ENCODE measurements at regions not wholly inside any gene's neighbourhood (a gene's known extent, or its start where the extent isn't known, plus 50 kb on each side); places are given as distances from the start of the nearest gene placed in this dataset.

DNA sequence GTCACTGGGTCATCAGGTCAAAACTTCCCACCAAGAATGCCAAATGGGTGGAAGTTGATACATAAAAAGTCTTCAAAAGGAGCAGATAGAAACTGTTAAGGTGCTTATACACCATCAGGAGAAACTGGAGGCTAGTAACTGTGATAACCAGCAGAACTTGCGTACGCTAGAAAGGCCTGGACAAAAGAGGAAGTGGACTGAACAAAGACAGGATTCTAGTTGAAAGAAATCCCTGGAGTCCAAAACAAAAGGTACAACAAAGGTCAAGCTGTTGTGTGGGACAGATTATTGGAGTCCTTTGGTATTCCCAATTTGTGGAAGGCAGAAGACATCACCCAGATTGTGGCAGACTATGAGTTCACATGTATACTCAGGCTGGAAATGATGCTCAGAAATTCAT is 215.8 kb upstream of the PBX1 start:
- Histone ChIP-seq H3K27ac (no peak overlapping the region), H3K36me3 (no peaks in the 10 kb centered on the region), H3K27me3 (no peaks in the 10 kb centered on the region), H3K4me1 (no peaks in the 10 kb centered on the region), H3K9me3 (no peaks in the 10 kb centered on the region), H3K4me3 (no peak overlapping the region)
- DNase-seq = no peak
- TF ChIP-seq CTCF (IDR thresholded peaks at IDR 0.05) (no peak), POLR2A (IDR thresholded peaks at IDR 0.05) (no peak)

DNA sequence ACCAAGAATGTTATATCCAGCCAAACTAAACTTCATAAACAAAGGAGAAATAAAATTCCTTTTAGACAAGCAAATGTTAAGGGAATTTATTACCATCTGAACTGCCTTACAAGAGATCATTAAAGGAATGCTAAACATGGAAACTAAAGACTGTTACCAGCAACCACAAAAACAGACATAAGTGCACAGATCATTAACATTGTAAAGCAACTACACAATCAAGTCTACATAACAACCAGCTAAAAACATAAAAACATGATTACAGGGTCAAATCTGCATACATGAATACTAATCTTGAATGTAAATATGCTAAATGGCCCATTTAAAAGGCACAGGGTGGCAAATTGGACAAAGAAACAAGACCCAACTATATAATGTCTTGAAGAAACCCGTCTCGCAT is 211.0 kb upstream of the PBX1 start:
- DNase-seq = no peak
- H3K4me3 ChIP-seq = no peak overlapping the region
- H3K9me3 ChIP-seq = peaks cover 0 to 9% (median 0%) of the 10 kb centered on the region in 4 donors
- H3K27ac ChIP-seq = no peak overlapping the region
- no peak for TF ChIP-seq POLR2A (IDR thresholded peaks at IDR 0.05)
- no peak for TF ChIP-seq CTCF (IDR thresholded peaks at IDR 0.05)
- H3K36me3 ChIP-seq = no peaks in the 10 kb centered on the region
- H3K27me3 ChIP-seq = no peaks in the 10 kb centered on the region
- H3K4me1 ChIP-seq = no peaks in the 10 kb centered on the region

DNA sequence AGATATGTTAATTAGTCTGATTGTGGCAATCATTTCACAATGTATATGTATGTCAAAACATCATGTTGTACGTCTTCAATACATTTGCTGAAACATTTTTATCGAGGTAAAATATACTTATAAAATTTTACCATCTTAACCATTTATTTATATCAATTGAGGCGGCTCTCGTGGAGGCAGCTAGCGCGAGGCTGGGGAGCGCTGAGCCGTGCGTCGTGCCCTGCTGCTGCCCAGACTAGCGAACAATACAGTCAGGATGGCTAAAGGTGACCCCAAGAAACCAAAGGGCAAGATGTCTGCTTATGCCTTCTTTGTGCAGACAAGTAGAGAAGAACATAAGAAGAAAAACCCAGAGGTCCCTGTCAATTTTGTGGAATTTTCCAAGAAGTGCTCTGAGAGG is 202.5 kb upstream of the PBX1 start:
- H3K4me3 ChIP-seq = no peak overlapping the region
- no peaks in the 10 kb centered on the region for H3K9me3 ChIP-seq
- DNase-seq = no peak
- no peak overlapping the region for H3K27ac ChIP-seq
- no peak for TF ChIP-seq CTCF (IDR thresholded peaks at IDR 0.05)
- no peak for TF ChIP-seq POLR2A (IDR thresholded peaks at IDR 0.05)
- no peaks in the 10 kb centered on the region for H3K36me3 ChIP-seq
- no peaks in the 10 kb centered on the region for H3K27me3 ChIP-seq
- H3K4me1 ChIP-seq = no peaks in the 10 kb centered on the region

DNA sequence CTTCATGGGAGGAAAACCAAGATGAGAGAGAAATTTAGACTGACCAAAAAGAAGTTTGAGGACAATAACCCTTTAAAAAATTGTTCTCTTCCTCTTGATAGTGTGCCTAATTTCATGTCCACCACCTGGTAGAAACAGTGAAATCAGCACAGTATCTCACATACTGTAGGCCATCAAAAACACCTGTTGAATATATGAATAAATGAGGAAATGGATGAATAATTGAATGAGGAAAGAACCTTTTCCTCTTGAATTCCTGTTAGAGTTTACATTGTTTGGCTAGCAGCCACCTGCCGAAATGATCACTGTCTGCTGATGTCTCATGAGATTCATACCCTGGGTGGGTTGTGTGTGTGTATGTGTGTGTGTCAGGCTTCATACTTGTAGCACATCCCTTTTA is 198.7 kb upstream of the PBX1 start:
- no peak overlapping the region for H3K4me3 ChIP-seq

DNA sequence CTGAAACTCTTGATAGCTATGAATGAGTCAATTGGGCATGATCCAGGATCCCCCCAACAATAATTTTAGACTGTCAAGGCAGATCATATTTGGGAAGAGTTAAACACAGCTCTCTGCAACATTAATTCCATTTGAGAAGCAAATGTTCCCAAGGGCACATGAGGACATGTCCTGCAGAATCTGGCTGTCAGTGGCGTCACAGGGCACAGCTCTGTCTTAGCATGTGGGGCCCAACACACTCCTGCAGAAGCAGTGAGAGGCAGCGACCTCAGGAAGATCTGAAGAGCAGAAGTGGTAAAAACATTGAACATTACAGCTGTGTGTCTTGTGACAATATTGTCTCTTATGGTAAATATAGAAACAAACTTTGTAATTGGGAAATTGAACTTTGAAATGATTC is 197.1 kb upstream of the PBX1 start:
- H3K27ac ChIP-seq = no peak overlapping the region
- TF ChIP-seq POLR2A (IDR thresholded peaks at IDR 0.05) = no peak
- no peak for TF ChIP-seq CTCF (IDR thresholded peaks at IDR 0.05)
- H3K36me3 ChIP-seq = no peaks in the 10 kb centered on the region
- no peak overlapping the region for H3K4me3 ChIP-seq
- no peaks in the 10 kb centered on the region for H3K4me1 ChIP-seq
- H3K9me3 ChIP-seq = no peaks in the 10 kb centered on the region
- no peaks in the 10 kb centered on the region for H3K27me3 ChIP-seq
- DNase-seq = no peak

More for the DNA sequence above, 198.7 kb upstream of the PBX1 start:
- Histone ChIP-seq H3K9me3 (no peaks in the 10 kb centered on the region), H3K27me3 (no peaks in the 10 kb centered on the region), H3K27ac (no peak overlapping the region), H3K36me3 (no peaks in the 10 kb centered on the region), H3K4me1 (no peaks in the 10 kb centered on the region)
- DNase-seq = no peak
- TF ChIP-seq POLR2A (IDR thresholded peaks at IDR 0.05) = no peak
- no peak for TF ChIP-seq CTCF (IDR thresholded peaks at IDR 0.05)

DNA sequence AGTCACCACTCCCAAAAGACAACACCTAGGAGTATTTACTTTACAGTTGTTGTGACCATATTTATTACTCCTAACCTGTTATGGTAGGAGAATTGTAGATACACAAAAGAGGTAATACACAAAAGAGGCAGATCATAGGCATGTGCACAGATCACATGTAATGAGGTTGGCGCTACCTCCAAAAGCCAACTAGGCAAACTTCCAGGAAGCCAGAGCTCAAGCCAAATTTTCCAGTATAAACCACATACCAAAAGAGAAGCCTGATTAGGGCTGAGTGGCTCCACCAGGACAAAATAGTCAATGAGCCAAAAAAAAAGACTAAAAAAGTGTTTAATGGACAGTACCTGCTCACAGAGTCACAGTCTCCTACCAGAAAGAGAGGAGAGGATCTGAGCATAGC is 195.0 kb upstream of the PBX1 start:
- Histone ChIP-seq H3K36me3 (no peaks in the 10 kb centered on the region), H3K9me3 (no peaks in the 10 kb centered on the region), H3K27ac (no peak overlapping the region), H3K4me1 (no peaks in the 10 kb centered on the region), H3K4me3 (no peak overlapping the region), H3K27me3 (no peaks in the 10 kb centered on the region)
- TF ChIP-seq POLR2A (IDR thresholded peaks at IDR 0.05) (no peak), CTCF (IDR thresholded peaks at IDR 0.05) (no peak)
- DNase-seq = no peak

Measured in Peyer's patch (tissue), 4 donors.